Upper lobe of right lung (tissue), 1 donor: ENCODE measurements at regions not wholly inside any gene's neighbourhood (a gene's known extent, or its start where the extent isn't known, plus 50 kb on each side); places are given as distances from the start of the nearest gene placed in this dataset.

Source experiments
- ATAC-seq: fragments of 200-7000 bp; cut with Tn5 transposase; one replicate; pipeline ENCODE4 v1.9.1; 2020; ENCODE audit warnings: mild to moderate bottlenecking, moderate library complexity
- DNase-seq: peaks from one replicate; pipeline ENCODE4 v3.0.0-alpha.2; 2020
- H3K27ac ChIP-seq: fragments of 200-600 bp; one replicate; pipeline ENCODE4 v1.8.0; 2022
- H3K27me3 ChIP-seq: fragments of 200-600 bp; one replicate; pipeline ENCODE4 v1.8.0; 2022; ENCODE audit warnings: mild to moderate bottlenecking
- H3K36me3 ChIP-seq: fragments of 200-600 bp; one replicate; pipeline ENCODE4 v1.8.0; 2022
- H3K4me1 ChIP-seq: fragments of 200-600 bp; one replicate; pipeline ENCODE4 v1.8.0; 2022
- H3K4me3 ChIP-seq: fragments of 200-600 bp; one replicate; pipeline ENCODE4 v1.8.0; 2022; ENCODE audit warnings: mild to moderate bottlenecking
- H3K9me3 ChIP-seq: fragments of 200-600 bp; one replicate; pipeline ENCODE4 v1.8.0; 2022
- CTCF ChIP-seq: fragments of 200-600 bp; IDR thresholded peaks from one replicate; pipeline ENCODE4 v1.8.0; 2022; ENCODE audit warnings: antibody characterized with exemption
- intact Hi-C: fragments of 100-400 bp; cut with DNase I; formaldehyde crosslinking; loops from one replicate; pipeline ENCODE4 v1.11.0; 2022
- donor health status: DM: no; HTN: yes; CAD: no; lungs with severe emphysema.

DNA sequence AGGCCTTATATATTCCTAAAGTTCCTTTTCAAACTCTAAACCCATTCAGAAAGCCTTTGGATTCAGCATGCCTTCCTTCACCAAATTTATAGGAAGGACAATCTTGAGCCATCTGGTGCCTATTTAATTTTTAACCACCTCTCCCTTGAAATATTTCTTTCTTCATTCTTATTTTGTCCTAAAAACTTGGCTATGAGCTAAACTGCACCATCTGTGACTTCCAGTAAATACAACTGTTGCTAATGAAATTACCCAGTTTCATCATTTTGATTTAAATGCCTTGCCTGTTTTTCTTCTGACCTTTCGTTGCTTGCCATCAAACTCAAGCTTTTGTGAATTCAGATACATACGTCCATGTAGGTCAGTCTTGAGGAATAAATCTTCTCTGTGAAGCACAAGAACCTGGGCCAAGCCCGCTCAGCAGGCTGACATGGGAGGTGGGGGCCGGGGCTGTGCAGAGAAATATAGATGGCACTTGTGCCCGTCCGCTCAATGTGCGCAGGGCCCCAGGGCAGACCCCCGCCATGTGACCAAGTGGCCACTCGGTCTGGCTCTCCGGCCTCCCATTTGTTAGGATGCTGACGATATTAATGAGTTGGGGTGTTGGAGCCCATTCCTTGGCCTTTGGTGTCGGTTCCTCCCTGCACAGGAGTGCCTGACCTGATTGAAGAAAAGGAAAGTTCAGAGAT lies 335.9 kb downstream of the VPS13C start:
- Histone ChIP-seq H3K36me3 (no peaks in the 10 kb centered on the region), H3K9me3 (no peaks in the 10 kb centered on the region), H3K4me1 (no peaks in the 10 kb centered on the region), H3K27ac (no peak overlapping the region), H3K27me3 (peaks cover 3% of the 10 kb centered on the region), H3K4me3 (no peak overlapping the region)
- DNase-seq (no peak), ATAC-seq (no peak)
- TF ChIP-seq CTCF, result no peak
- intact Hi-C loops, result no loop called here

DNA sequence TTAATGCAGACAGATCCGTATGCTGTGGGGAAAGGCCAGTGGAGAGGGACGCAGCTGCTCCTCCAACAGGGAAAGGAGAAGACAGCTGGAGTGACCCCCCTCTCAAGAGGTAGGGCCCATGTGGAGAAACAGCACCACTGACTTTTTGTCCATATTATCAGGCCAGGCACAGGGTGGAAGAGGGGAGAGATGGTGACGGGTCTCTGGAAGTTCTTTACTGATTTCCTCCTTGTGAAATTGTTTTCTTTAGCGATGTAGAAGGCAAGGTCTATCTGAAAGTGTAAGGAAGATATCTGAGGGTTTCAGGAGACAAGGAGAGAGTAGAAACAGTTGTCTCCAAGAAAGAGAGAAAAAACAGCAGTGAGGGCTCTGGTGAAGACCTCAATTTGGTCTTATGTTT lies 338.8 kb downstream of the VPS13C start:
- peaks cover 3% of the 10 kb centered on the region for H3K27me3 ChIP-seq
- DNase-seq, result no peak
- no peaks in the 10 kb centered on the region for H3K4me1 ChIP-seq
- no peak for TF ChIP-seq CTCF
- ATAC-seq, result no peak
- intact Hi-C loops, result no loop called here
- no peaks in the 10 kb centered on the region for H3K9me3 ChIP-seq
- no peak overlapping the region for H3K27ac ChIP-seq
- H3K4me3 ChIP-seq, result no peak overlapping the region
- H3K36me3 ChIP-seq, result no peaks in the 10 kb centered on the region

DNA sequence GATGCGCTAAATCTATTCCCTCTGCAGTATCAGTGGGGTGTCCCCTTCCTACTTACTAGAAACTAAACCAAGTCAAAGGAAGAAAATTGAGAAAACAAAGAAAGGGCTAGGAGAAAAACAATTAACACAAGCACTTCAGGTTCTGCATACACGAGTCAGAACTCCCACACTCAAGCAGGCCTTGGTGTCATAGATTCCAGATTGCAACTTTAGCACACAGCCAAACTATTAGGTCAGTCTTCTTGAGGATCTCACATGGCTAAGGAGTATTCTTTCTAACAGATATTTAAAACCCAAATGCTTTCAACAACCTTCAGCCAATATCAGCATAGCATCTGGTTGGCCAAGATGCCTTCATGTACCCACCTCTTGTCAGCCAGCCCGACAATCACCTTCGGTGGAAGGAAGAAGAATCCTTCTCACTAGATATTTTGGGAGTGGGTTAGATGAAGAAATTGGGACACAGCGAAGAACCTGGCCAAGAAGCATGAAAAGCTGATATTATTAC lies 340.0 kb downstream of the VPS13C start:
- ATAC-seq (no peak), DNase-seq (no peak)
- Histone ChIP-seq H3K27me3 (peaks cover 3% of the 10 kb centered on the region), H3K4me3 (no peak overlapping the region), H3K36me3 (no peaks in the 10 kb centered on the region), H3K9me3 (no peaks in the 10 kb centered on the region), H3K4me1 (no peaks in the 10 kb centered on the region), H3K27ac (no peak overlapping the region)
- no peak for TF ChIP-seq CTCF
- intact Hi-C loops, result no loop called here

GRCh38 chr15:61715082-61715481 lies 345.2 kb downstream of the VPS13C start:
- ATAC-seq (peak; percentile 54), DNase-seq (no peak)
- Histone ChIP-seq H3K27ac (no peak overlapping the region), H3K27me3 (no peaks in the 10 kb centered on the region), H3K9me3 (no peaks in the 10 kb centered on the region), H3K36me3 (no peaks in the 10 kb centered on the region), H3K4me3 (no peak overlapping the region), H3K4me1 (no peaks in the 10 kb centered on the region)
- intact Hi-C loops, result no loop called here
- TF ChIP-seq CTCF, result no peak

GRCh38 chr15:61712129-61712759 lies 348.0 kb downstream of the VPS13C start:
- Histone ChIP-seq H3K4me1 (no peaks in the 10 kb centered on the region), H3K27ac (no peak overlapping the region), H3K9me3 (no peaks in the 10 kb centered on the region), H3K4me3 (no peak overlapping the region), H3K36me3 (no peaks in the 10 kb centered on the region), H3K27me3 (no peaks in the 10 kb centered on the region)
- intact Hi-C loops, result no loop called here
- DNase-seq (no peak), ATAC-seq (no peak)
- no peak for TF ChIP-seq CTCF
